Suppressor macrophage (primary cell): ENCODE measurements at regions not wholly inside any gene's neighbourhood (a gene's known extent, or its start where the extent isn't known, plus 50 kb on each side); places are given as distances from the start of the nearest gene placed in this dataset.

Experiments
- DNase-seq, 4 experiments: peaks; one replicate each; pipeline ENCODE4 v3.0.0-alpha.2; 2020 to 2022

- DNase-seq, result peak; percentile 64 to 85 (median 78)
Measured at GRCh38 chr9:89919171-89919681, 314.4 kb downstream of the GADD45G start.

GRCh38 chr9:89920131-89920530 lies 315.3 kb downstream of the GADD45G start:
- no peak for DNase-seq

- no peak for DNase-seq
Measured at GRCh38 chr9:89920951-89921350, 316.1 kb downstream of the GADD45G start.

- DNase-seq, result no peak
Measured at GRCh38 chr9:89922099-89922498, 317.3 kb downstream of the GADD45G start.

DNA sequence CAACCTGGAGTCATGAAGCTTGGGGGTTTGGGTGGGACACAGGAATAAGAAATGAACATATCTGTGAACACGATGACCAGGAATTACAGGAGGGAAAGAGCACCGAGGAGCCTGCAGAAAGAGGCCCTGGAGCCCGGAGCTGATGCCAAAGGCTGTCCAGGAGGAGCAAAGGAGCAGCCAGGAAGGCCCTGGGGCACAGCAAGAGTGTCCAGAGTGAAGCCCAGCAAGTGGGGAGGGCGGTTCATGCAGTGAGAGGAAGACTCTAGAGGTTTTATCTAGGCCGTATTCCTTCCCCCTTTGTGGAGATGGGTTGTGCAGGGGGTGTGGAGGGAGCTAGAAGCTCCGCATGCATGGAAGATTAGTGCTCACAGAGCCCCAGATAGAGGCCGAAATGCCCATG lies 318.4 kb downstream of the GADD45G start:
- no peak for DNase-seq

- peak in 3 of 4 experiments; percentile 29 to 49 (median 39) for DNase-seq
Measured at GRCh38 chr9:89923961-89924504, 319.2 kb downstream of the GADD45G start.

DNA sequence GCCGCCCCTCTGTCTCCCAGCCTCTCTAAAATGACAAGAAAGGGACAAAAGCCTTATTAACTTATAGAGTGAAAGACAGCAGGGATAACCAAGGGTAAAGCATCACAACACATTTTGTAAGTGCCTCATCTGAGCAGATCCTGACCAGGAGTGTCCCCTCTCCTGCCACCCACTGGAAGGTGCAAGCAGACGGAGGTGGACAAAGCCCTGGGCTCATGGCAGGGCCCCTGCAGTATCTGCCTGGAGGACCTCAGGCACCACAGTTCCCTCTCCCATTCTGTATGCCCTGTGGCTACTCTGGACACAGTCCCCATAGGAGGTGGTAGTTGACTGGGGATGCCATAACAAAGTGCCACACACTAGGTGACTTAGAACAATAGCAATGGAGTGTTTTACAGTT lies 319.8 kb downstream of the GADD45G start:
- no peak for DNase-seq

- DNase-seq, result no peak
Measured at GRCh38 chr9:89926167-89926566, 321.4 kb downstream of the GADD45G start.

DNA sequence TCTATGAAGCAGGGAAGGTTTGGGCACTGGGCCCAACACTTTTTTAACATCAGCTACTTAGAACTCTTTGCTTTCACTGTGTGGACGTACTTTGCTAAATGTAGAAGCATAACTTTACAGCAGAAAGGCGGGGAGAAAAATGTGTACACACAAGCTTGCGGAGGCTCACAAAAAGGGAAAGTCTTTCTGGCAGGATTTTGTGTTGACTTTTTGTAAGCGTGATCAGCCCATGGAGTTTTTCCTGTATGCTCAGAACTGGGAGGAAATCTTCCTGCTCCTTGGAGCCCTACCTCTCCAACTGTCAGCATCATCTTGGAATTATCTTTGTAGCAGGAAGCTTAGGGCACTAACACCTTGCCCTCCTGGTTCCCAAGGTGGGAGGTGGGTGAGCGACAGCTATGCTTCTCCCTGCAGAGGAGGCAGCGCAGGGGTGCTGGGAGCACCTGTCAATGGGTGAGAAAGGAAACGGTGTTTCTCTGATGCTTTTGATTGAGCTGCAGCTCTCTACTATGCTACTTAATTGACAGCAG lies 321.9 kb downstream of the GADD45G start:
- no peak for DNase-seq

GRCh38 chr9:89928106-89928505 lies 323.3 kb downstream of the GADD45G start:
- DNase-seq, result no peak

DNA sequence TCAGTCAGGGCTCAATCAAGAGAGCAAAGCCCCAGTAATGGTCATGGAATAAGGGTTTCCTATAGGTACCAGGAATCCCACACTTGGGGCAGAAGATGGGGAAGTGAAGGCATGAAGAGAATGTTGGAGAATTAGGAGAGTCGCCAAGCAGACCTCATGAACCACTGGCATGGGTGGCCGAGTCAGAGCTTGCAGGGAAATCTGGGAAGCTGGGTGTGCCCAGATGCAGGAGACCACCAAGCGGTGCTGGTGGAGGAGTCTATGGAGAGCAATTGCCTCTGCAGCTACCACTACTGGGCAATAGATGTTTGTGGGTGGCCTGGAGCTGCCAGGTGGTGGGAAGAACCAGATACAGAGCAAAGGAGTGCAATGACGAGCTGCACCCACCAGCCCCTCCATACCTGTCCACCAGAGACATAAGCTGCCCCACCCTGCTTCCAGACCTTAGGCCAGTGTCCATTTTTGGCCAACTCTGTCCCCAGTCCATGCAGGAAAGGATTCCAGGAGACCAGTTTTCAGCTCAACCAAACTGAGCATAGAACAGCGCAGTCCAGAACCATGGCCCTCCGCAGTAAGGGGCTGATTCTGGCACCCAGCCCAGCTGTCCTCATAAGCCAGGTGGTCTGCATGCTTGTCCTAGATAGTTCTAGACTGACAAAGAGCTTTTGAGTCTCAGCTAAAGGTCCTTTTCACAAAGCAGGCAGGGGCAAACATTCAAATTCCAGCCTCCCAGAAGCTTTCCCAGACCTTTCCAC lies 323.9 kb downstream of the GADD45G start:
- DNase-seq, result no peak

DNA sequence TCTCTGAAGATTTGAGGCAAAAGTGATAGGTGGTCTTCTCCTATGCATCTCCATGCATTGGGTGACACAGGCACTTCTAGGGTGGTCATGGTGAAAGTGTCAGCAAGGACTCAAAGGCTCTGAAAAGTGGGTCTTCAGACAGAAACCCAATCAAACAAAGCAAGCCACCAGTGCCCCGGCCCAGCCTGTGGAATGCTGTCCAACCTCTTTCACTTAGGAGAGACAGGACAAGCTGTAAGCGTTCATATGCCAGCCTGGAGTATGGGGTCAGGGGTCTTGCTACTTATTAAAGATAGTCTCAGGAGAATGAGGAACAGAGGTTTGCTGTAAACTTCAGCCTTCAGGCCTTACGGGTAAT lies 324.5 kb downstream of the GADD45G start:
- no peak for DNase-seq

GRCh38 chr9:89929673-89930480 lies 325.1 kb downstream of the GADD45G start:
- peak in 3 of 4 experiments; percentile 23 to 44 (median 23) for DNase-seq

- no peak for DNase-seq
Measured at GRCh38 chr9:89933578-89933977, 328.8 kb downstream of the GADD45G start.

- DNase-seq, result no peak
Measured at GRCh38 chr9:89935115-89935514, 330.3 kb downstream of the GADD45G start.

DNA sequence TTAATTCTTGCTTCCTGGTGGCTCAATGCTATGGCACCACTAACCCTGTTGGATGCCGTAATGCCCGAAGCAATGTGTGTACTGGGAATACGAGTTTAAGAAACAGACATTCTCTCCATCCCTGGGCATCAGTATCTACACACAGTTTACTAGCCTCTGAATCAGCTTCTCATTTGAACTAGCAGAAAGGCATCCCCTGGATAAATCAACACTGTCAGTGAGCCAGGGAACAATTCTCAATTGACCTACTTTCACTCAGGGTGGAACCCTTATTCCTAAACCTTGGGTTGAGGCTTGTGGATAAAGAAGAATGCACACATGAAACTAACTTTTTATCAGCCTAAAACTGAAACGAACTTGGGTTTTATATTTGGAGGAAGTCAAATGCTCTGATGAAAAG lies 331.0 kb downstream of the GADD45G start:
- no peak for DNase-seq

GRCh38 chr9:89937051-89937450 lies 332.2 kb downstream of the GADD45G start:
- no peak for DNase-seq

DNA sequence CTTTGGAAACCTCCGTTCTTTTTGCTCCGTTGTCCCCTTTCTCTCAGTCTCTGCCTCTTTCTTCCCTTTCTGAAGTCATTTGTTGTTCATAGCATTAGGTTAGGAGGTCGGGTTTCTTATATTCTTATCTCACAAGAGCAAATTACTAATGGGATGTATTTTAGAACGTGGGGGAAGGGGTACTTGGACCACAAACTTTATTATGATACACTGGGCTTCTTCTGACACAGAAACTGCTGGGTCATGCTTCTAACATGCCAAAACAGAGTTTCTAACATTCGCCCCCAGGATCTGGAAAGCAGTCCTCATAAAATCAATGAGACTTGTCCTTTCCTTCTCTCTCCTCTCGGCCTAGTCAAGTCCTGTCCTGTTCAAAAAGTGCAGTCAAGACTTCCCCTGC lies 334.4 kb downstream of the GADD45G start:
- no peak for DNase-seq

- no peak for DNase-seq
Measured at GRCh38 chr9:89939626-89940292, 334.9 kb downstream of the GADD45G start.

GRCh38 chr9:89940625-89941024 lies 335.8 kb downstream of the GADD45G start:
- DNase-seq, result no peak

- peak in 3 of 4 experiments; percentile 8 to 41 (median 38) for DNase-seq
Measured at GRCh38 chr9:89941875-89942274, 337.1 kb downstream of the GADD45G start.

DNA sequence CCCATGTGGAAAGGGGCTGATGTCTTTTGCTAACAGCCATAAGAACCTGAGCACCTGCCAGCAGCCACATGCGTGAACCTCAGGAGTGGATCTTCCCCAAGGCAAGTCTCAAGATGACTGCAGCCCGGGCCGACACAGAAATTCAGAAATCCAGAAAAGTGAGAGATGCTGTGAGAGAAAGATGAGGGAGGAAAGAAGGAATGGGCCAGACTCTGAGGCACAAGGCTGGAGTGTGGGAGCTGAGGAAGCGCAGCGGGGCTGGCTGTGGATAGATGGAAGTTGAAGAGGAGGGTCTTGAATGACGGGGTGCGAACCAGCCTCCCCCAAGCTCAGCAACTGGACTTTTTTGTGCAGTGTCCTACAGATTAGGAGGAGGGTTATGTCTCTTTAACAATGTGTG lies 337.8 kb downstream of the GADD45G start:
- DNase-seq, result no peak

- no peak for DNase-seq
Measured at GRCh38 chr9:89943309-89943708, 338.5 kb downstream of the GADD45G start.
